ENCODE measurements at regions not wholly inside any gene's neighbourhood (a gene's known extent, or its start where the extent isn't known, plus 50 kb on each side); places are given as distances from the start of the nearest gene placed in this dataset.

GRCh38 chr1:38744452-38745350 is 114.9 kb downstream of the RRAGC start:
- no peak overlapping the region for H2BK12ac ChIP-seq (ENCODE audit: low read length)
- no CpG with 5 or more reads among the region's 10 CpGs for WGBS (ENCODE audit: extremely low coverage, insufficient coverage, insufficient read length)
- H2BK5ac ChIP-seq (ENCODE audit: low read depth, low read length, poor library complexity) = no peak overlapping the region

GRCh38 chr1:38743184-38743583 is 116.4 kb downstream of the RRAGC start:
- no peak overlapping the region for H3K4me2 ChIP-seq (ENCODE audit: low read length)
- H4K12ac ChIP-seq (ENCODE audit: low read depth, low read length) = no peak overlapping the region
- H3K23ac ChIP-seq (ENCODE audit: low read length) = no peak overlapping the region
- H3K4me3 ChIP-seq (ENCODE audit: low read depth, low read length) = no peak overlapping the region
- H3K4me1 ChIP-seq (ENCODE audit: control insufficient read depth in 1 of 2, insufficient read depth in 2 of 2, low read length in 2 of 2) = peaks cover 21 to 23% of the 10 kb centered on the region in 2 experiments
- no peak overlapping the region for H2AK5ac ChIP-seq (ENCODE audit: low read length)
- H4K91ac ChIP-seq (ENCODE audit: low read depth, low read length) = no peak overlapping the region
- H3K36me3 ChIP-seq (ENCODE audit: control insufficient read depth in 1 of 2, insufficient read depth in 2 of 2, low read length in 2 of 2) = no peaks in the 10 kb centered on the region
- no peaks in the 10 kb centered on the region for H3K79me2 ChIP-seq (ENCODE audit: control insufficient read depth, insufficient read depth, low read length, poor library complexity)
- no peak overlapping the region for H4K8ac ChIP-seq (ENCODE audit: low read depth, low read length)
- no peak overlapping the region for H2BK12ac ChIP-seq (ENCODE audit: low read length)
- H3K9ac ChIP-seq (ENCODE audit: low read length) = no peak overlapping the region
- DNase-seq = no peak
- no peak overlapping the region for H2BK120ac ChIP-seq (ENCODE audit: insufficient read depth, low read length, poor library complexity)
- no peak overlapping the region for H3K27ac ChIP-seq (ENCODE audit: low read depth, low read length)
- no peaks in the 10 kb centered on the region for H3K27me3 ChIP-seq (ENCODE audit: insufficient read depth, low read length)
- no peak overlapping the region for H2BK5ac ChIP-seq (ENCODE audit: low read depth, low read length, poor library complexity)
- no CpG with 5 or more reads among the region's 1 CpG for WGBS (ENCODE audit: extremely low coverage, insufficient coverage, insufficient read length)
- H2AFZ ChIP-seq (ENCODE audit: insufficient read depth, low read length, poor library complexity) = no peak overlapping the region
- H3K4ac ChIP-seq (ENCODE audit: low read depth, low read length) = no peak overlapping the region
- no peaks in the 10 kb centered on the region for H3K9me3 ChIP-seq (ENCODE audit: insufficient read depth, low read depth, low read length)
- no peak overlapping the region for H3K18ac ChIP-seq (ENCODE audit: low read length)
- no peak overlapping the region for H3K14ac ChIP-seq (ENCODE audit: low read length)
- H3K79me1 ChIP-seq (ENCODE audit: low read length) = peaks cover 11% of the 10 kb centered on the region

More at GRCh38 chr1:38744452-38745350, 114.9 kb downstream of the RRAGC start:
- no peak overlapping the region for H3K14ac ChIP-seq (ENCODE audit: low read length)
- no peak overlapping the region for H3K27ac ChIP-seq (ENCODE audit: low read depth, low read length)
- H3K79me2 ChIP-seq (ENCODE audit: control insufficient read depth, insufficient read depth, low read length, poor library complexity) = no peaks in the 10 kb centered on the region
- peaks cover 11% of the 10 kb centered on the region for H3K79me1 ChIP-seq (ENCODE audit: low read length)
- H4K91ac ChIP-seq (ENCODE audit: low read depth, low read length) = no peak overlapping the region
- H3K36me3 ChIP-seq (ENCODE audit: control insufficient read depth in 1 of 2, insufficient read depth in 2 of 2, low read length in 2 of 2) = no peaks in the 10 kb centered on the region
- no peak overlapping the region for H4K12ac ChIP-seq (ENCODE audit: low read depth, low read length)
- H3K27me3 ChIP-seq (ENCODE audit: insufficient read depth, low read length) = no peaks in the 10 kb centered on the region
- H2BK120ac ChIP-seq (ENCODE audit: insufficient read depth, low read length, poor library complexity) = no peak overlapping the region
- H3K4me3 ChIP-seq (ENCODE audit: low read depth, low read length) = no peak overlapping the region
- no peak overlapping the region for H3K9ac ChIP-seq (ENCODE audit: low read length)
- DNase-seq = peak; percentile 67 to 74
- H4K8ac ChIP-seq (ENCODE audit: low read depth, low read length) = no peak overlapping the region
- no peak overlapping the region for H3K4me2 ChIP-seq (ENCODE audit: low read length)
- no peaks in the 10 kb centered on the region for H3K9me3 ChIP-seq (ENCODE audit: insufficient read depth, low read depth, low read length)
- H3K4ac ChIP-seq (ENCODE audit: low read depth, low read length) = no peak overlapping the region
- no peak overlapping the region for H2AFZ ChIP-seq (ENCODE audit: insufficient read depth, low read length, poor library complexity)
- H2AK5ac ChIP-seq (ENCODE audit: low read length) = no peak overlapping the region
- no peak overlapping the region for H3K18ac ChIP-seq (ENCODE audit: low read length)
- H3K4me1 ChIP-seq (ENCODE audit: control insufficient read depth in 1 of 2, insufficient read depth in 2 of 2, low read length in 2 of 2) = peaks cover 21 to 23% of the 10 kb centered on the region in 2 experiments
- H3K23ac ChIP-seq (ENCODE audit: low read length) = no peak overlapping the region

GRCh38 chr1:38741341-38741740 is 118.2 kb downstream of the RRAGC start:
- no CpG with 5 or more reads among the region's 9 CpGs for WGBS (ENCODE audit: extremely low coverage, insufficient coverage, insufficient read length)
- Histone ChIP-seq H3K4me3 (ENCODE audit: low read depth, low read length) (no peak overlapping the region), H3K23ac (ENCODE audit: low read length) (no peak overlapping the region)

GRCh38 chr1:38740487-38740886 is 119.1 kb downstream of the RRAGC start:
- no CpG with 5 or more reads among the region's 6 CpGs for WGBS (ENCODE audit: extremely low coverage, insufficient coverage, insufficient read length)
- no peak overlapping the region for H2AFZ ChIP-seq (ENCODE audit: insufficient read depth, low read length, poor library complexity)
- H3K4me3 ChIP-seq (ENCODE audit: low read depth, low read length) = no peak overlapping the region
- H3K14ac ChIP-seq (ENCODE audit: low read length) = no peak overlapping the region
- peak; percentile 93 to 98 for DNase-seq
- H2BK12ac ChIP-seq (ENCODE audit: low read length) = no peak overlapping the region
- H2BK120ac ChIP-seq (ENCODE audit: insufficient read depth, low read length, poor library complexity) = peak overlapping the region; percentile 77
- H3K9ac ChIP-seq (ENCODE audit: low read length) = no peak overlapping the region
- H3K36me3 ChIP-seq (ENCODE audit: control insufficient read depth in 1 of 2, insufficient read depth in 2 of 2, low read length in 2 of 2) = no peaks in the 10 kb centered on the region
- H3K4me1 ChIP-seq (ENCODE audit: control insufficient read depth in 1 of 2, insufficient read depth in 2 of 2, low read length in 2 of 2) = peaks cover 11 to 13% of the 10 kb centered on the region in 2 experiments
- no peak overlapping the region for H4K12ac ChIP-seq (ENCODE audit: low read depth, low read length)
- peak overlapping the region; percentile 63 for H4K8ac ChIP-seq (ENCODE audit: low read depth, low read length)
- H3K4me2 ChIP-seq (ENCODE audit: low read length) = peak overlapping the region; percentile 13
- peak overlapping the region; percentile 82 for H2BK5ac ChIP-seq (ENCODE audit: low read depth, low read length, poor library complexity)
- no peak overlapping the region for H3K4ac ChIP-seq (ENCODE audit: low read depth, low read length)
- H3K79me2 ChIP-seq (ENCODE audit: control insufficient read depth, insufficient read depth, low read length, poor library complexity) = no peaks in the 10 kb centered on the region
- H2AK5ac ChIP-seq (ENCODE audit: low read length) = no peak overlapping the region
- H3K79me1 ChIP-seq (ENCODE audit: low read length) = peaks cover 11% of the 10 kb centered on the region
- H3K18ac ChIP-seq (ENCODE audit: low read length) = peak overlapping the region; percentile 34
- H3K23ac ChIP-seq (ENCODE audit: low read length) = no peak overlapping the region
- H3K9me3 ChIP-seq (ENCODE audit: insufficient read depth, low read depth, low read length) = no peaks in the 10 kb centered on the region
- peak overlapping the region; percentile 86 for H4K91ac ChIP-seq (ENCODE audit: low read depth, low read length)
- H3K27me3 ChIP-seq (ENCODE audit: insufficient read depth, low read length) = no peaks in the 10 kb centered on the region
- H3K27ac ChIP-seq (ENCODE audit: low read depth, low read length) = peak overlapping the region; percentile 87

More at GRCh38 chr1:38741341-38741740, 118.2 kb downstream of the RRAGC start:
- peaks cover 15 to 18% of the 10 kb centered on the region in 2 experiments for H3K4me1 ChIP-seq (ENCODE audit: control insufficient read depth in 1 of 2, insufficient read depth in 2 of 2, low read length in 2 of 2)
- no peaks in the 10 kb centered on the region for H3K79me2 ChIP-seq (ENCODE audit: control insufficient read depth, insufficient read depth, low read length, poor library complexity)
- no peak overlapping the region for H3K14ac ChIP-seq (ENCODE audit: low read length)
- peak overlapping the region; percentile 82 for H2BK5ac ChIP-seq (ENCODE audit: low read depth, low read length, poor library complexity)
- H2AFZ ChIP-seq (ENCODE audit: insufficient read depth, low read length, poor library complexity) = no peak overlapping the region
- H3K4me2 ChIP-seq (ENCODE audit: low read length) = peak overlapping the region; percentile 13
- peak; percentile 99 for DNase-seq
- H4K8ac ChIP-seq (ENCODE audit: low read depth, low read length) = peak overlapping the region; percentile 63
- no peaks in the 10 kb centered on the region for H3K27me3 ChIP-seq (ENCODE audit: insufficient read depth, low read length)
- no peak overlapping the region for H2AK5ac ChIP-seq (ENCODE audit: low read length)
- H3K18ac ChIP-seq (ENCODE audit: low read length) = no peak overlapping the region
- no peak overlapping the region for H2BK120ac ChIP-seq (ENCODE audit: insufficient read depth, low read length, poor library complexity)
- no peak overlapping the region for H3K9ac ChIP-seq (ENCODE audit: low read length)
- H2BK12ac ChIP-seq (ENCODE audit: low read length) = no peak overlapping the region
- H3K4ac ChIP-seq (ENCODE audit: low read depth, low read length) = no peak overlapping the region
- H3K9me3 ChIP-seq (ENCODE audit: insufficient read depth, low read depth, low read length) = no peaks in the 10 kb centered on the region
- H3K27ac ChIP-seq (ENCODE audit: low read depth, low read length) = peak overlapping the region; percentile 87
- no peak overlapping the region for H4K91ac ChIP-seq (ENCODE audit: low read depth, low read length)
- no peaks in the 10 kb centered on the region for H3K36me3 ChIP-seq (ENCODE audit: control insufficient read depth in 1 of 2, insufficient read depth in 2 of 2, low read length in 2 of 2)
- no peak overlapping the region for H4K12ac ChIP-seq (ENCODE audit: low read depth, low read length)
- peaks cover 11% of the 10 kb centered on the region for H3K79me1 ChIP-seq (ENCODE audit: low read length)

Data from trophoblast cell (in vitro differentiated cells and primary cell).